ENCODE measurements at regions not wholly inside any gene's neighbourhood (a gene's known extent, or its start where the extent isn't known, plus 50 kb on each side); places are given as distances from the start of the nearest gene placed in this dataset.

GRCh38 chr13:65560936-65561335, 1669.2 kb downstream of the PCDH9 start:
- TF ChIP-seq CTCF (IDR thresholded peaks at IDR 0.05), result no peak
- no peak for TF ChIP-seq POLR2A (IDR thresholded peaks at IDR 0.05)
